Stimulated activated CD4-positive, alpha-beta T cell treated with anti-CD3 and anti-CD28 coated beads, Interleukin-4, amount 100 ng/mL, for 48 hours (primary cell): ENCODE measurements at regions not wholly inside any gene's neighbourhood (a gene's known extent, or its start where the extent isn't known, plus 50 kb on each side); places are given as distances from the start of the nearest gene placed in this dataset.

Source experiments
- DNase-seq, 2 donors: peaks; one replicate each; pipeline ENCODE4 v3.0.0-alpha.2; 2020; ENCODE audit warnings: low read depth in 2 of 2

GRCh38 chr10:131773370-131774343 lies 127.2 kb upstream of the PPP2R2D start:
- no peak for DNase-seq

- no peak for DNase-seq
Observed at GRCh38 chr10:131774681-131775085, 126.1 kb upstream of the PPP2R2D start.

- DNase-seq: no peak
Observed at GRCh38 chr10:131775433-131775832, 125.4 kb upstream of the PPP2R2D start.

- no peak for DNase-seq
Observed at GRCh38 chr10:131775833-131776232, 125.0 kb upstream of the PPP2R2D start.

GRCh38 chr10:131776496-131776895 lies 124.3 kb upstream of the PPP2R2D start:
- DNase-seq: no peak

- no peak for DNase-seq
Observed at GRCh38 chr10:131777162-131777561, 123.6 kb upstream of the PPP2R2D start.

GRCh38 chr10:131777921-131778320 lies 122.9 kb upstream of the PPP2R2D start:
- no peak for DNase-seq

GRCh38 chr10:131778385-131778784 lies 122.4 kb upstream of the PPP2R2D start:
- no peak for DNase-seq

- DNase-seq: no peak
Observed at GRCh38 chr10:131778842-131779241, 122.0 kb upstream of the PPP2R2D start.

- DNase-seq: no peak
Observed at GRCh38 chr10:131779661-131780394, 121.0 kb upstream of the PPP2R2D start.

GRCh38 chr10:131781076-131781475 lies 119.7 kb upstream of the PPP2R2D start:
- no peak for DNase-seq

GRCh38 chr10:131781791-131782190 lies 119.0 kb upstream of the PPP2R2D start:
- no peak for DNase-seq

- DNase-seq: no peak
Observed at GRCh38 chr10:131784363-131785120, 116.3 kb upstream of the PPP2R2D start.

GRCh38 chr10:131785121-131785460 lies 115.7 kb upstream of the PPP2R2D start:
- no peak for DNase-seq

GRCh38 chr10:131786756-131787605 lies 113.8 kb upstream of the PPP2R2D start:
- peak; percentile 8 to 30 for DNase-seq

- no peak for DNase-seq
Observed at GRCh38 chr10:131787961-131788360, 112.8 kb upstream of the PPP2R2D start.

GRCh38 chr10:131788386-131788785 lies 112.4 kb upstream of the PPP2R2D start:
- no peak for DNase-seq

- DNase-seq: no peak
Observed at GRCh38 chr10:131789516-131789915, 111.3 kb upstream of the PPP2R2D start.

GRCh38 chr10:131790021-131790420 lies 110.8 kb upstream of the PPP2R2D start:
- peak; percentile 13 to 45 for DNase-seq

GRCh38 chr10:131792011-131792651 lies 108.7 kb upstream of the PPP2R2D start:
- DNase-seq: no peak

GRCh38 chr10:131792809-131793208 lies 108.0 kb upstream of the PPP2R2D start:
- no peak for DNase-seq
